ENCODE measurements at regions not wholly inside any gene's neighbourhood (a gene's known extent, or its start where the extent isn't known, plus 50 kb on each side); places are given as distances from the start of the nearest gene placed in this dataset.

DNA sequence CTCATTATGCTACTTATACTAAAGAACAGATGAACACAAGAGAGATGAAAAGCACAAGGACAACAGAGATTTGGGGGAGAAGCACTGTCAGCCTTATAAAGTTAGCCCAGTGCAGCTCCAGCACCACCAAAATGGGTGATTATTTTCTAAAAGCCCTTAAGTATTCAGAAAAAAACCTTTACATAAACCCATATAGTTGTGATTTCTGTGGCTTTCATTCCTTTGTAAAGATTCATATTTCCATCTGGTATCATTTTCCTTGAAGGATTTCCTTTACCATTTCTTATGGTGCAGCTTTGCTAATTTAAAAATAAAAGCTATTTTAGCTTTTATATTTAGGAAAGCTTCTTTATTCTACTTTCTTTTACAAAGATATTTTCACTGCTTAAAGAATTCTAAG, 311.0 kb downstream of the TMEM167A start:
- H3K4me3 ChIP-seq (ENCODE audit: low read depth, low read length) = no peak overlapping the region
- DNase-seq (ENCODE audit: low read depth) = no peak
- TF ChIP-seq, protein P1, sequence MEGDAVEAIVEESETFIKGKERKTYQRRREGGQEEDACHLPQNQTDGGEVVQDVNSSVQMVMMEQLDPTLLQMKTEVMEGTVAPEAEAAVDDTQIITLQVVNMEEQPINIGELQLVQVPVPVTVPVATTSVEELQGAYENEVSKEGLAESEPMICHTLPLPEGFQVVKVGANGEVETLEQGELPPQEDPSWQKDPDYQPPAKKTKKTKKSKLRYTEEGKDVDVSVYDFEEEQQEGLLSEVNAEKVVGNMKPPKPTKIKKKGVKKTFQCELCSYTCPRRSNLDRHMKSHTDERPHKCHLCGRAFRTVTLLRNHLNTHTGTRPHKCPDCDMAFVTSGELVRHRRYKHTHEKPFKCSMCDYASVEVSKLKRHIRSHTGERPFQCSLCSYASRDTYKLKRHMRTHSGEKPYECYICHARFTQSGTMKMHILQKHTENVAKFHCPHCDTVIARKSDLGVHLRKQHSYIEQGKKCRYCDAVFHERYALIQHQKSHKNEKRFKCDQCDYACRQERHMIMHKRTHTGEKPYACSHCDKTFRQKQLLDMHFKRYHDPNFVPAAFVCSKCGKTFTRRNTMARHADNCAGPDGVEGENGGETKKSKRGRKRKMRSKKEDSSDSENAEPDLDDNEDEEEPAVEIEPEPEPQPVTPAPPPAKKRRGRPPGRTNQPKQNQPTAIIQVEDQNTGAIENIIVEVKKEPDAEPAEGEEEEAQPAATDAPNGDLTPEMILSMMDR (IDR thresholded peaks at IDR 0.05; ENCODE audit: low read depth, low read length, missing control alignments) = no peak

GRCh38 chr5:82765765-82766164, 311.4 kb downstream of the TMEM167A start:
- TF ChIP-seq, protein P1 (IDR thresholded peaks at IDR 0.05; ENCODE audit: low read depth, low read length, missing control alignments) = no peak
- H3K4me3 ChIP-seq (ENCODE audit: low read depth, low read length) = no peak overlapping the region
- DNase-seq (ENCODE audit: low read depth) = no peak

DNA sequence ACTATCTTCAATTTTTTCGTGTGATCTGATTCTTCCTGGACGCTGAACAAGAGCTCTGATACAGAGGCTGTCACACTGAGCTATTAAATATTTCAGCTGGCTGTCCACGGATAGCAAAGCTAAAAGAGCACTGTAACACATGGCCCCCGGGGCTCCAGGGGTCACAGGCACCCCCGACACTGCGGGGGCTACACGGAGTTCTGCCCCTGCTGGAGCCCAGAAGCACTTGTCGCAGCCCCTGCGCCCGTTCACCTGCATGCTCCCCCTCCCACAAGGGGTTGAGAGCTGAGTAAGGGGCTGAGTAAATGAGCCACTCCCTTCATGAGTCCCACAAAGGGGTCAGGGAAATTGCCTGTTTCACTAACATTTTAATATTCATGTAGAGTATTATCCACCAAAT, 316.3 kb downstream of the TMEM167A start:
- H3K4me3 ChIP-seq (ENCODE audit: low read depth, low read length) = no peak overlapping the region
- DNase-seq (ENCODE audit: low read depth) = no peak
- TF ChIP-seq, protein P1 (IDR thresholded peaks at IDR 0.05; ENCODE audit: low read depth, low read length, missing control alignments) = no peak

DNA sequence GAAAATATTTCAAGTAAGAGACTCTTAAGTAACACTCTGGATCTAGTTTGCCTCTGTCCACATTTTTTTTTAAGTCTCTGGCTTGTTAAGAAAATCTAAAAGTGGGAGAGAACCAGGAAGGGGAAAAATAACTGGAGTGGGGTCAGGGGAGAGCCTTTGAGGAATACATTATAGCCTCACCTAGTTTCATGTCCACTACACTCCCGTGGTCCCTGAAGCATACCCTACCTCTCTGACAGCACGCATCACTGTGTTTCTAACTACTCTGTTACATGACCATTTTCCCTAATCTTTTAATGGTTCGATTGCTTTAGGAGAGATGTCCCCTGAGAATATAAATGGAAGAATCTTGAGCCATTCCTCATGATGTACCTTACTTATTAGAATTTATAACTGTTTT, 318.3 kb downstream of the TMEM167A start:
- TF ChIP-seq, protein P1 (IDR thresholded peaks at IDR 0.05; ENCODE audit: low read depth, low read length, missing control alignments) = no peak
- no peak for DNase-seq (ENCODE audit: low read depth)
- no peak overlapping the region for H3K4me3 ChIP-seq (ENCODE audit: low read depth, low read length)

DNA sequence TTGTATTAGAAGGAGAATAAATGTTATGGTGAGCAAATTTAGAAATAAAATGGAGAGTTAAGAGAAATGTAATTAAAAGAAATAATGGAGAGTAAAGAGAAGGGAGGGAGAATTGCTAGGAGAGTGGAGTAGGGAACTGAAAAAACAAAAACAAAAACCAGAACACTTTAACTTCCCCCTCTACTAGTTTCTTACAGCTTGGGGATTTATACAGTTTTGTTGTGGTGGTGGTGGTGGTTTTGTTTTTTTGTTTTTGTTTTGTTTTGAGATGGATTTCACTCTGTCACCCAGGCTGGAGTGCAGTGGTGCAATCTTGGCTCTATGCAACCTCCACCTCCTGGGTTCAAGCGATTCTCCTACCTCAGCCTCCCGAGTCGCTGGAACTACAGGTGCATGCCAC, 322.4 kb downstream of the TMEM167A start:
- DNase-seq (ENCODE audit: low read depth) = peak; percentile 19
- TF ChIP-seq, protein P1 (IDR thresholded peaks at IDR 0.05; ENCODE audit: low read depth, low read length, missing control alignments) = no peak

GRCh38 chr5:82754036-82754746, 323.0 kb downstream of the TMEM167A start:
- H3K4me3 ChIP-seq (ENCODE audit: low read depth, low read length) = no peak overlapping the region
- DNase-seq (ENCODE audit: low read depth) = no peak
- TF ChIP-seq, protein P1 (IDR thresholded peaks at IDR 0.05; ENCODE audit: low read depth, low read length, missing control alignments) = no peak

More for the DNA sequence above, 322.4 kb downstream of the TMEM167A start:
- H3K4me3 ChIP-seq (ENCODE audit: low read depth, low read length) = no peak overlapping the region

DNA sequence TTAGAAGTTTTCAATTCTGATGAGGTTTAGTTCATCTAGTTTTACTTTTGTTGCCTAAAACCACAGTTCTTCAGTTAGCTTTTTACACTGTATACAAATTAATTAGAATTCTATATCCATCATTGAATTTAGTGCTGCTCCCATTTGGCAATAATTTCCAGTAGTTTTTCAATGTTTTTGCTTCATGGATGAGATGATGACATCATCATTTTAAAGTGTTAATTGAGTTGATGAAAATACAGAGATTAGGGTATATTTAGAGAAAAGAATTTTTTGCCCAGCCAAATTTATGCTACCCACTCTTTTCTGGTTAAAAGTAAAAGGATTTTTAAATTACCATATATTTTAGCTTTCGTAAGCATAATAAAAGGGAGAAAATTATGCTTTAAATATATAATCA, 323.8 kb downstream of the TMEM167A start:
- no peak for DNase-seq (ENCODE audit: low read depth)
- TF ChIP-seq, protein P1 (IDR thresholded peaks at IDR 0.05; ENCODE audit: low read depth, low read length, missing control alignments) = no peak
- no peak overlapping the region for H3K4me3 ChIP-seq (ENCODE audit: low read depth, low read length)

All from GM12864 (cell line).